ENCODE measurements at regions not wholly inside any gene's neighbourhood (a gene's known extent, or its start where the extent isn't known, plus 50 kb on each side); places are given as distances from the start of the nearest gene placed in this dataset.

- Histone ChIP-seq H3K4me3 (ENCODE audit: low read depth in 1 of 3, low read length in 3 of 3) (no peak overlapping the region), H3K27me3 (ENCODE audit: control insufficient read depth in 4 of 4, insufficient read depth in 4 of 4, low read length in 3 of 4) (no peaks in the 10 kb centered on the region), H3K27ac (ENCODE audit: low read depth in 1 of 2, low read length in 2 of 2) (no peak overlapping the region), H3K9ac (ENCODE audit: low read depth in 1 of 2, low read length in 2 of 2) (no peak overlapping the region), H3K4me1 (ENCODE audit: control insufficient read depth in 4 of 4, insufficient read depth in 4 of 4, low read length in 3 of 4) (no peaks in the 10 kb centered on the region), H3K9me3 (ENCODE audit: control insufficient read depth in 4 of 4, low read length in 3 of 4) (no peaks in the 10 kb centered on the region), H3K36me3 (ENCODE audit: control insufficient read depth in 4 of 4, insufficient read depth in 3 of 4, low read depth in 1 of 4, low read length in 3 of 4) (no peaks in the 10 kb centered on the region)
- DNase-seq (ENCODE audit: low spot score) = no peak
- 77% methylated on average over 4 of the region's 4 CpGs for WGBS
- no peak for TF ChIP-seq JUND (IDR thresholded peaks at IDR 0.05)
- no peak for TF ChIP-seq CTCF (IDR thresholded peaks at IDR 0.05; ENCODE audit: low read depth, low read length, missing input control)
- TF ChIP-seq HNF4A (conservative IDR thresholded peaks at IDR 0.05) = no peak
- TF ChIP-seq REST (IDR thresholded peaks at IDR 0.05) = no peak
- no peak for TF ChIP-seq SP1 (IDR thresholded peaks at IDR 0.05)
- no peak for TF ChIP-seq MAX (IDR thresholded peaks at IDR 0.05)
- no peak for TF ChIP-seq HNF4G (IDR thresholded peaks at IDR 0.05)
These were observed 1359.3 kb upstream of the MIR17HG start for GRCh38 chr13:89988206-89988605.

GRCh38 chr13:90003566-90003965, 1343.9 kb upstream of the MIR17HG start:
- 91% methylated on average over 3 of the region's 3 CpGs for WGBS
- DNase-seq (ENCODE audit: low spot score) = no peak
- H3K9me3 ChIP-seq (ENCODE audit: control insufficient read depth in 4 of 4, low read length in 3 of 4) = peaks cover 0 to 4% (median under 1%) of the 10 kb centered on the region in 4 donors
- H3K4me3 ChIP-seq (ENCODE audit: low read depth in 1 of 3, low read length in 3 of 3) = no peak overlapping the region
- no peak overlapping the region for H3K9ac ChIP-seq (ENCODE audit: low read depth in 1 of 2, low read length in 2 of 2)
- H3K27ac ChIP-seq (ENCODE audit: low read depth in 1 of 2, low read length in 2 of 2) = no peak overlapping the region
- no peaks in the 10 kb centered on the region for H3K4me1 ChIP-seq (ENCODE audit: control insufficient read depth in 4 of 4, insufficient read depth in 4 of 4, low read length in 3 of 4)
- no peaks in the 10 kb centered on the region for H3K36me3 ChIP-seq (ENCODE audit: control insufficient read depth in 4 of 4, insufficient read depth in 3 of 4, low read depth in 1 of 4, low read length in 3 of 4)
- TF ChIP-seq ZBTB33 (IDR thresholded peaks at IDR 0.05) (no peak), FOXA1 (IDR thresholded peaks at IDR 0.05) (no peak), ATF3 (IDR thresholded peaks at IDR 0.05) (no peak), RAD21 (IDR thresholded peaks at IDR 0.05) (no peak), HNF4G (IDR thresholded peaks at IDR 0.05) (no peak), CTCF (IDR thresholded peaks at IDR 0.05; ENCODE audit: low read depth, low read length, missing input control) (no peak), GABPA (IDR thresholded peaks at IDR 0.05 in 1 of 2, conservative IDR thresholded peaks at IDR 0.05 in 1 of 2) (no peak), MAX (IDR thresholded peaks at IDR 0.05) (no peak), JUND (IDR thresholded peaks at IDR 0.05) (no peak), SP1 (IDR thresholded peaks at IDR 0.05) (no peak), NR2F2 (IDR thresholded peaks at IDR 0.05) (no peak), EGR1 (IDR thresholded peaks at IDR 0.05; ENCODE audit: low read depth in 2 of 2) (no peak), TAF1 (conservative IDR thresholded peaks at IDR 0.05) (no peak), YY1 (IDR thresholded peaks at IDR 0.05) (no peak), REST (IDR thresholded peaks at IDR 0.05) (no peak)
- no peaks in the 10 kb centered on the region for H3K27me3 ChIP-seq (ENCODE audit: control insufficient read depth in 4 of 4, insufficient read depth in 4 of 4, low read length in 3 of 4)

All from liver (tissue), 8 donors.